Suppressor macrophage treated with lipopolysaccharide for 1 hour (primary cell): ENCODE measurements at regions not wholly inside any gene's neighbourhood (a gene's known extent, or its start where the extent isn't known, plus 50 kb on each side); places are given as distances from the start of the nearest gene placed in this dataset.

Source experiments
- DNase-seq, 3 donors: peaks; one replicate each; pipeline ENCODE4 v3.0.0-alpha.2; 2020 to 2022

GRCh38 chr2:6425032-6425431 lies 440.7 kb downstream of the CMPK2 start:
- no peak for DNase-seq

- DNase-seq = no peak
These were observed 436.3 kb downstream of the CMPK2 start for GRCh38 chr2:6429210-6429986.

GRCh38 chr2:6434438-6434837 lies 431.3 kb downstream of the CMPK2 start:
- DNase-seq = no peak

- no peak for DNase-seq
These were observed 423.9 kb downstream of the CMPK2 start for GRCh38 chr2:6441800-6442199.

GRCh38 chr2:6442252-6442985 lies 423.3 kb downstream of the CMPK2 start:
- DNase-seq = no peak

GRCh38 chr2:6443061-6443823 lies 422.5 kb downstream of the CMPK2 start:
- no peak for DNase-seq

GRCh38 chr2:6444514-6444913 lies 421.2 kb downstream of the CMPK2 start:
- no peak for DNase-seq

GRCh38 chr2:6445156-6445555 lies 420.6 kb downstream of the CMPK2 start:
- no peak for DNase-seq

- no peak for DNase-seq
These were observed 418.6 kb downstream of the CMPK2 start for GRCh38 chr2:6446938-6447608.

GRCh38 chr2:6448893-6449292 lies 416.8 kb downstream of the CMPK2 start:
- DNase-seq = no peak

- DNase-seq = no peak
These were observed 416.4 kb downstream of the CMPK2 start for GRCh38 chr2:6449343-6449742.

- no peak for DNase-seq
These were observed 412.8 kb downstream of the CMPK2 start for GRCh38 chr2:6452702-6453481.

- DNase-seq = no peak
These were observed 411.3 kb downstream of the CMPK2 start for GRCh38 chr2:6454286-6454990.

- DNase-seq = no peak
These were observed 406.6 kb downstream of the CMPK2 start for GRCh38 chr2:6459138-6459537.

GRCh38 chr2:6470518-6470917 lies 395.2 kb downstream of the CMPK2 start:
- no peak for DNase-seq

GRCh38 chr2:6471419-6471818 lies 394.3 kb downstream of the CMPK2 start:
- DNase-seq = no peak

GRCh38 chr2:6474161-6475140 lies 391.3 kb downstream of the CMPK2 start:
- no peak for DNase-seq

- DNase-seq = no peak
These were observed 390.4 kb downstream of the CMPK2 start for GRCh38 chr2:6475155-6475940.

GRCh38 chr2:6480514-6480913 lies 385.2 kb downstream of the CMPK2 start:
- DNase-seq = no peak
